ENCODE measurements at regions not wholly inside any gene's neighbourhood (a gene's known extent, or its start where the extent isn't known, plus 50 kb on each side); places are given as distances from the start of the nearest gene placed in this dataset.

DNA sequence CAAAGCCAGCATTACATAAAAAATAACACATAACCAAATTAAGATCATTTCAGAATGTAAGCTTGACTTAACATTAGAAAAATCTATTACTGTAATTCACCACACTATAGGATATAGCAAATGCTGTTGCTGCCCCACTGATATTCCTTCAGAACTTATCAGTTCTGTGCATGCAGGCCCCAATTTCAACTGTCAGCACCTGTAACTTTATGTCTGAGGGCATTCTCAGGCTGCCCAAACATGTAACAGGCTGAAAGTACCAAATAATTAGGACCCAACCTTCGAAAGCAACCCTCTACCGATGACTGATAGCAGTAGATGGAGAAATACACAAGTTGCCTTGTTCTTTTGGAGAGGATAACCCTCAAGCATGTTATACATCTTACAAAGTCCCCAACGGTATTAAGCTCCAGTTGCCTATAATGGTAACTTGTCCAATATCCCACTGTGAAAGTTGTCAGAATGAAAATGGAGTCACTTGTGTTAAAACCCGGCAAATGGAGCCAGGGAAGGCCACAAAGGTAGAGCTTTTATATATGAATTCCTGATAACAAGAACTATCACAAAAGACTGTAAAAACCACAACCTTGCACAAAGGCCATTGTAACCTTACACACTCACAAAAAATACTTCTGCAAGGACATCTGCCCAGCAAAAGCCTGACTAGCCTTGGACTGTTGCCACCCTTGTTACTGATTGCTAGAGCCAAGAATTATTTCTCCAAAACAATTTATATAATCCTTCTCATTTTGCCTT lies 66.9 kb upstream of the ZNF746 start:
- TF ChIP-seq, protein P1, sequence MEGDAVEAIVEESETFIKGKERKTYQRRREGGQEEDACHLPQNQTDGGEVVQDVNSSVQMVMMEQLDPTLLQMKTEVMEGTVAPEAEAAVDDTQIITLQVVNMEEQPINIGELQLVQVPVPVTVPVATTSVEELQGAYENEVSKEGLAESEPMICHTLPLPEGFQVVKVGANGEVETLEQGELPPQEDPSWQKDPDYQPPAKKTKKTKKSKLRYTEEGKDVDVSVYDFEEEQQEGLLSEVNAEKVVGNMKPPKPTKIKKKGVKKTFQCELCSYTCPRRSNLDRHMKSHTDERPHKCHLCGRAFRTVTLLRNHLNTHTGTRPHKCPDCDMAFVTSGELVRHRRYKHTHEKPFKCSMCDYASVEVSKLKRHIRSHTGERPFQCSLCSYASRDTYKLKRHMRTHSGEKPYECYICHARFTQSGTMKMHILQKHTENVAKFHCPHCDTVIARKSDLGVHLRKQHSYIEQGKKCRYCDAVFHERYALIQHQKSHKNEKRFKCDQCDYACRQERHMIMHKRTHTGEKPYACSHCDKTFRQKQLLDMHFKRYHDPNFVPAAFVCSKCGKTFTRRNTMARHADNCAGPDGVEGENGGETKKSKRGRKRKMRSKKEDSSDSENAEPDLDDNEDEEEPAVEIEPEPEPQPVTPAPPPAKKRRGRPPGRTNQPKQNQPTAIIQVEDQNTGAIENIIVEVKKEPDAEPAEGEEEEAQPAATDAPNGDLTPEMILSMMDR (IDR thresholded peaks at IDR 0.05; ENCODE audit: low read length), result no peak
- TF ChIP-seq EZH2phosphoT487 (IDR thresholded peaks at IDR 0.05; ENCODE audit: low read length), result no peak
